Kidney glomerular epithelial cell (primary cell): ENCODE measurements at regions not wholly inside any gene's neighbourhood (a gene's known extent, or its start where the extent isn't known, plus 50 kb on each side); places are given as distances from the start of the nearest gene placed in this dataset.

Experiments used
- DNase-seq: peaks from one replicate; lab custom pipeline; 2025; lab: John Stamatoyannopoulos, UW

DNA sequence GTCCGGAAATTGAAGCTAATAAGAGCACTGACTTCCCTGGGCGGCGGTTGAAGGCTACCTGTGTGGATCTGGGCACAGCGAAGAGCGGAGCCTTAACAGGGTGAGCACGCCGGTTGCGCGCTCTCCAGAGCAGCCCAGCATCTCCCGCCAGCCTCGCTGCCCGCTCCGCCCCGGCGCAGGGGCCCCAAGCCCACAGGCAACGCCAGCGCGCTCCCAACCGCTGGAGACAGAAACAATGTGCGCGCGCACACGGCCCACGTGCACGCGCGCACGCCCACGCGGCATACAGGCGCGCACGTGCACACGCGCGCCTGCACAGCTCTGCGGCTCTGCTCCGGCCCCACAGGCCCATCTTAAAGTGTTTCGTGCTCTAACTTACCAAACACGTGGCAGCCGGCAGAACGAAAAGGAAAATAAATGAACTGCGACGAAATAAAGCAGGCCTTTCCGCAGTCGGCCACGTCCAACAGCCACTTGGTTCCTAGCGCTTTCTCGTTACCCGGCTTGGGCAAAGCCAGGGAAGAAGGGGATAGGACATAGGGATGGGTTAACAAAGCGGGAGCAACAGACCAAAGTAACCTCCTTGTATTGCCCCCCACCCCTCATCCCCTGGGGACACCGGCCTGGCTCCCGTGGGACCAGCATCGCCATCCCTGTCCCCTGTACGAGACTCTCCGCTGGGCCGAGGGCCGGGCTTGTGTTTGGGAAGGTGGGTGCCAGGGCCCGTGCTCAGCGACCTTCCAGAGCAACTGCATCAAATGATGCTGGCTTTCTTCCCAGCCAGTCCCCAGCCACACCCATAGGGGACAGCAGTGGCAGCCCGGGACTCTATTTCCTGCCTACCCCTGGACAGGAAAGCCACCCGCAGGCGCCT, 203.7 kb downstream of the ABHD5 start:
- DNase-seq: peak; percentile 60

DNA sequence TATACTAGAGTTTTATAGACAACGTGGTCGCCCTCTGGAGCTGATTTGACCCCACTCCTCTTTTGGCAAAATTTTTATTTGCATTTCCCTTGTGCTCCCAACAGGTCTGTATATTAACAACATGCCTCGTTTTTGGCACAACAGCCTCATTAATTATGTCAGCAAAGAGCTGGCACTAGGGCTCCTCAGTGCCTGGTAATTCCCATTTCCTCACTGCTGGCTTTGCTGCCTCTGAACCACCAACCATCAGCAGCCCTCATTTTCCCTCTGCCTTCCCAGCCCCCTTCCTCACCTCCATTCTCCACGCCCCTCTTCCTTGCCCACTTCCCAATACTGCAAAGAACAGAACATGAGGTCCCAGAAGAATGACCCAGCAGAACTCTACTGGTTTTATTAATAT, 204.8 kb downstream of the ABHD5 start:
- no peak for DNase-seq

DNA sequence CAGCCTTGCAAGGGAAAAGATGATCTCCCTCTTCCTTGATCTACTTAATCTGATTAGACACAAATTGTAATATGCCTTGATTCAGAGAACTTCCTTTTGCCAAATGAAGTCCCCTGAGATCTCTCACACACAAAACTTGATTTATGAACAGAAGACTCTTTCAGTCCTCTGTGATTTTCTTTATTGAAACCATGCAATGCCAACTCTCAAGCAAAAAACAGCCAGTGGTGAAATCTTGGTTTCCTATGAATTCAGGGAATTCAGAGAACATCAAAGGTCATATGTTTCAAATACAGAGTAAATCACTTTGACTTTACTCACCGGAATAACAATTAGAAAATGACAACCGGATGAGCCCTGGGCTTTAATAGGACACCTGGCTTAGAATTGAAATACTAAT, 211.7 kb downstream of the ABHD5 start:
- DNase-seq: no peak

DNA sequence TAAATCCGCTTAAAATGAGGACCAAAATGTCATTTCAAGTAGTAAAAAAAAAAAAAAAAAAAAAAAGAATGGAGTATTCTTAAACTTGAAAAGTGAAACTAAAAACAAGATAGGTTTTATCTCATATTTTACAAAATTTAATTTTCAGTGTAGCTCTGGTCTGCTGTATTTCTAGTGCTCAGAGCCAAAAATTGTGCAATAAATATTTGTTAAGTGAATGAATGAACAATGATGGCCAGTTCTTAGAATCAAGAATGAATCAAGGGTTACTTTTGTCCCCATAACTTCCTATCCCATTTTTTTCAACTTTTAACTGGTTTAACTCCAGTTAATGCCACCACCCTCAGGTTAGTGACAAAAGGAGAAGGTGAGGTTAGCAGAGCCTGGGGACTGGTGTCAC, 214.4 kb downstream of the ABHD5 start:
- no peak for DNase-seq

DNA sequence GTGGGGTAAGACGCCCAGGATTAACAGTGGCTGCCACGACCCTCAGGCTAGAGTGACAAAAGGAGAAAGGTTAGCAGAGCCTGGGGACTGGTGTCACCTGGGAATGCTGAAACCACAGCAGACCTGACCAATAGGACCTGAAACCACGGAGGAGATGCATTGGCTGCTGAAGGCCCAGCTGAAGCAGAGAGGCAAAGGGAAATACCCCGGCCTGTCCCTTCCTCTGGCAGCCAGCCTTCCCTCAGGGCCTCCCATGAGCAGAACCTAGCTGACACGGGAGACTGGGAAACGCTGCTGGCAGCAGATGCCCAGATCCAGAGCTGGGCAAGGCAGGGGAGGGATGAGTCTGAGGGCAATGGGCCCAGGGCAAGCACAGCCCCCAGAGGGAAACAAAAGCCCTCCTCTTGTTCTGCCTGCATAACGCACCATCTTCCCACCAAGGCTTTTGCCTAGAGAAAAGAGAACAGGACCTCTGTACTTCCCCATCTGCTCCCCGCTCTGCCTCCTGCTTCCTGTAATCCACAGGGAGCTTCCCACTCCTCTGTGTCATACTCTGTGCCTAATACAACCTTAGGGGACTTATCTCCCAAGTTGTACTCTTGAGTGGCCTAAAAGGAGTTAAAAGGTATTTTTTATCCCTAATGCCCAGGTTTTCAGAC, 216.2 kb downstream of the ABHD5 start:
- DNase-seq: no peak

DNA sequence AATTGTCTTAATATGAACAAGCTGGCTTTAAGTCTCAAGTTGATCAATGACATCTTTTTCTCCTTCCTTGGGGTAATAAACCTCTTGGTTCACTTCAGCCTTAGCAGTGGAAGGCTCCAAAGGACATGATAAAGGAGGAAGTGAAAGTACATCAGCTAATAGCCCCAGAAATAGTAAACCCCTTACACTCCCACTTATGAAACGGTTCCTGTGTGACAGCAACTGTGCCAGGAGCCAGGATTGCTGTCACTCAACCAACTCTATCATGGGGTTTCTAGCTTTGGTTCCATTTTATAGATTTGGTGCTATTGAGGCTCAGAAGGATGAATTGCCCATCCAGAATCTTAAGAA, 216.7 kb downstream of the ABHD5 start:
- DNase-seq: no peak

DNA sequence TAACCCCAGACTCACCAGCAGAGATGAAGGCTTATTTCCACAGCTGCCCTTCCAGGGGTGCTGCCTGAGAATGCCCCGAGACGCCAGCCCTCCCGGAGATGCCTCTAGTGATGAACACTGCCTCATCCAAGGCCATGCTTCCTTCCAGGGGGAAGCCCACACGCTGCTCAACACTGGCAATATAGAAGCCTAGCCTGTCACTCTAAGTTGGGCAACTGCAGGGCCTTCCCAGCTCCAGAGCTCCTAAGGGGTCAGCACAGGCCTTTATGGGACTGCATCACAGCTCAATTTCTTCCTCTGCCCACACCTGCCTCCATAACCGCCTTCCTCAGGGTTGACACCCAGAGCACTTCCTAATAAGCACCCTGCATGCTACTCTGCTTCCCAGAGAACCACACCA, 217.7 kb downstream of the ABHD5 start:
- no peak for DNase-seq

DNA sequence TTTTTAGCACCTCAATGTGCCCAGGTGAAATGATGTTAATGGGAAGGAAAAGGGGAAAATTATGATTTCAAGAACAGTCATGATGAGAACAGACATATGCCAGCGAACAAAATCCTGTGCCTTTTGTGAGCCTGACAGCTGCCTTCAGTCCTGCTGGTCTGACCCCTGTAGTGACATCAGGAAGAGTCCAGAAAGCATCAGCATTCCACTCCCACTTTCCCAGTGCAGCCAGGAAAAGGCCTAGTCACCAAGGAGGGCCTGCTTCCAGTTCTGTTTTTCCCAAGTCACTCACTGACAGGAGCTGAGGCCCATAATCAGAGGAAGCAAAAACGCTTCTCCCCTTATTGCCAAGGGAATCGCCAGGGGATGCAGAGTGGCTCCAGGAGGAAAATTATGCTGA, 218.4 kb downstream of the ABHD5 start:
- DNase-seq: no peak

DNA sequence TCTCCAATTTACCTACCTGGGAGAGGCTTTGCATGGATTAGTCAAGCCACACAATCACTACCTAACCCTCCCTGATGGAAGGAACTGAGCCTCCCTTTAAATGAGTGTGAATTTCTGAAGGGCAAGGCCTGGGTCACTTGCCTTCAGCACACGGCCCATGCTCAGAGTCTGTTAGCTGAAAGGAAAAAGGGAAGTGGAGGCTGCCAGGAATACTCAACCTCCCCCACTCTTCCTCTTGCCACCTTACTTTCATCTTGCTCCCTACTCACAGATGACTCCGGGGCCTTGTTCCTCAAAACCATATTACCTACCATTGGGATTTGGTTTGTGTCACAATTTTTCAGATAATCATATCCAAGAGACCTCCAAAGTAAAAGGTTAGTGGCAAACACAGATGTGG, 220.0 kb downstream of the ABHD5 start:
- DNase-seq: no peak

DNA sequence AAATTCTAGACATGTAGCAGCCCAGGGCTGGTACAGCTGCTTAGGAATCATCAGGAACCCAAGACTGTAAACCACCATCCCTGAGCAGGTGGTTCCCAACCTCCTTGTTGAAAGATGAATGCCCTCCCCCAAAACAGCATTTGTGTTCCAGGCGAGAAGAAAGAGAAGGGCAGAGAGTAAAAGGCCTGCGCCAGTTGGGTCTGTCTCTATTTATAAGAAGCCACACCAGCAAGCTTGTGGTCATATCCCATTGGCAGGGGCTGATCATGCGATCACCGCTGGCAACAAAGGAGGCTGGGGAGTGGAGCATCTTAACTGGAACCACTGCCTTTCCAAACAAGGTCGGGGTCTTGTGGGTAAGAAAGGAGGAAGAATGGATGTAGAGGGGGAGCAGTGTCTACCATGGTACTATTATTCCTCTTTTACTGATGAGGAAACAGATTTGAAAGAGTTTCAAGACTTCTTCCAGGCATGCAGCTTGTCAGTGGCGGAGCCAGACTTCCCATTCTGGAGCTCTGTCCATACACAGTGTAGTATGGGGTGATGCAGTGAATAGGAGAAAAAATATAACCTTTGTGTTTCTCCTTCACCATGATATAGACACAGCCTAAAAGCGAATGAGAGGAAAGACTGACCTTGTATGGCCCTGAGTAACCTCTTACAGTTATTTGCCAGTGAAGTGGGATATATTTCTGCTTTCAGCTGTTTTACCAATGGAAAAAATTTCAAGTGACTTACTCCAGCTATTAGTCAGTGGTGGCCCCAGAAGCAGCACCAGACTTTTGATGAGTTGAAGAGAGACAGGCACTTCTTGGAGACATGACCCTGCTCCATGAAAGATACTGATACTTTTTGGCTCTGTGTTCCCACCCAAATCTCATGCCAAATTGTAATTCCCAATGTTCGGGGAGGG, 222.6 kb downstream of the ABHD5 start:
- no peak for DNase-seq

DNA sequence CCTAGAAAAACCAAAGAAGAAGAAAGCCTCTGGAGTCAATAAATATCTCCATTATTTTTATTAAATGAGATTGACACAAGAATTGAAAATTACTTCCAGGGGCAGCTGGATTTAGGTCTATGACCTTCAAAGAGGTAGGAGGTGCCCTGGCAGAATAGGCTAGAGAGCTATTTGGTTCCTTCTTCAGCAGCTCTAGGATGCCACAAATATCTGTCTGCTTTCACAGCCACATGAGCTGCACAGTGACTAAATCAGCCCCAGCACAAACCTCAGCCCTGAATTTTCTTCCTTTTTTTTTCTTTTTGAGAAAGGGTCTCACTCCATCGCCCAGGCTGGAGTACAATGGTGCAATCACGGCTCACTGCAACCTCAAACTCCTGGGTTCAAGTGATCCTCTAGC, 223.5 kb downstream of the ABHD5 start:
- DNase-seq: no peak

DNA sequence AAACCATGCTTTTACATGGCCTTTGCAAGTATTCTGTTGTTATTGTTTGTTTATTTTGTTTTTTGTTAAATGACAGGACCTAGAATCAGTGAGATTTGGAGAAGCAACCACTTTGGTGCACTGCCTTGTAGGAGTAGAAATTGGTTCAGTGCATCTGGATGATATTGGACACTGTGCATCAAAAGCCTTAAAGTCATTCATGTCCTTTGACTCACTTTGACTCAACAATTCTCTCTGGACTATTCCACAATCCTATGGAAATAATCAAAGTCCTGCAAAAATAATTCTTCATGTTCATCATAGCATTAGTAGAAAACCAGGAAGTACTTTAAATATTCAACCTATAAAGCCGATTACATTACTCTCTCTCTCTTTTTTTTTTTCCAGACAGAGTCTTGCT, 224.8 kb downstream of the ABHD5 start:
- no peak for DNase-seq

DNA sequence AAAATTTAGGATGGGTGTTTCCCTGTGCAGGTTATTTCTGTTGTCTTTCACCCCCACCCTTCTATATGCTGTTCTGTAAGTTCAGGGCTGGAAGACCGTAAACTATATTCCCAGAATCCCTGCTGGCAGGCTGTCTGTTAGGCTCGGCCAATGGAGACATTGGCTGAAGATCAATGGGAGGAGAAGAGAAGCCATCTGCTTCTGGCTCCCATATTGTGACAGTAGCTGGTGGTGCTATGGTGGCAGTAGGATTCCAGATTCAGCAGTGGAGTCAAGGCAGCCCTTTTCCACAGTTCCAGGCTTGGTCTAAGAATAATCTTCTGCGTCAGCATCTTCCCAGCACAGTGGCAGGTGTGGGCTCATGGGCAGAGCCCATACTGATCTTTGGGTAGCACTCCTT, 226.6 kb downstream of the ABHD5 start:
- DNase-seq: no peak

DNA sequence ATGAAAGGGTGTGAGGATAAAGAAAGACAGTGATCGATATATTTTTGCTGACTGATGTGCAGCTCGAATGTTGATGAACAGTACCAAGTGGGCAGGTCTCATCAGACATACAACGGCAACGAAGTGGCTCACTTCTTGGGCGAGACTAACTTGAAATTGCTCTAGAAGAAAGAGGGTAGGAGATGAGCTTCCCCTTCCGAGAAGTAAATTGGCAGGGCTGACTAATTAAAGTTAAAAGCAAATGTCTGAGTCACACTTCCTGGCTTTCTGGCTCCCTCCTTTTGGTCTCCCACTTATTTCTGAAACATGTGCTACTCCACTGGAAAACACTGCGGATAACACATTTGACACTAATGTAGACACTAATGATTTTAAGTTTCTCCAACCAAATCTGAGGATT, 228.3 kb downstream of the ABHD5 start:
- DNase-seq: no peak

DNA sequence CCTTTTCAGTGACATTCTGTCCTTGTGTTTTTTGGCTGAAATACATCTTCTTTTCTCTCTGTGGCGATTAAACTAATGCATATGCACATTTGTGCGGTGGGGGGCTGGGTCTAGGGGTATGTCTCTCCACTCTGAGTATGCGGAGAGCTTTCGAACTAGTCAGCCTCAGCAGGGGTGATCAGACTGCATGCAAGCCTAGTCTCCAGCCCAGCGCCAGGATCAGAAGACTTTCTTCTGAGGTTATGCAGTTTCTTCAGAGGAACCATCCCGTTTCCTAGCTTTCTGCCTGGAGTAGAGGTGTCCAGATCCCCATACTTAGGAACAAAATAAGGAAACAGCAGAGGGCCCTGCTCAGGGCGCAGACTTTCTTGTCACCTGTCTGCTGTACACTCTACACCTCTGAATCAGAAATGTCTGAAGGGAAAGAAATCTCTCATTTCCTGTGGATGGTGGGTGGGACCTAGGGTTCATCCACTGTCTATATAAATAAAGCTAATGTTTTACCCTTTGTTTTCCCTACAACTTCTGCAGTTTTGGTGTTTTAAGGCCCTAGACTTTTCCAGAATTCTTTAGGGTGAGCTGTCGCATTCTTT, 230.4 kb downstream of the ABHD5 start:
- DNase-seq: no peak

DNA sequence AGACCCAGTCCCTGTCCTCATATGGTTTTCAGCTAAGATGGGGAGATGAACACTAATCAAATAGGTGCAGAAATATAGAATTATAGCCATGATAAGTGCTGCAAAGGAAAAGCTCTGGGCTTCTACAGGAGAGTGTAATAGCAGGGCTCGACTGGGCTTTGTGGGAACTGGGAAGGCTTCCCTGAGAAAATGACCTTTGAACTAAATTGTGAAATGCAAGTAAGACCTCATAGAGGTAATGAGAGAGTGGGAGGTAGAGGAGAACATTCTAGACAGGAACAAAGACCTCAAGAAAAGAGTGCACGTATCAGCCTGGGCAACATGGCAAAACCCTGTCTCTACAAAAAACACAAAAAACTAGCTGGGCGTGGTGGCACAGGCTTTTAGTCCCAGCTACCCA, 231.6 kb downstream of the ABHD5 start:
- DNase-seq: no peak

DNA sequence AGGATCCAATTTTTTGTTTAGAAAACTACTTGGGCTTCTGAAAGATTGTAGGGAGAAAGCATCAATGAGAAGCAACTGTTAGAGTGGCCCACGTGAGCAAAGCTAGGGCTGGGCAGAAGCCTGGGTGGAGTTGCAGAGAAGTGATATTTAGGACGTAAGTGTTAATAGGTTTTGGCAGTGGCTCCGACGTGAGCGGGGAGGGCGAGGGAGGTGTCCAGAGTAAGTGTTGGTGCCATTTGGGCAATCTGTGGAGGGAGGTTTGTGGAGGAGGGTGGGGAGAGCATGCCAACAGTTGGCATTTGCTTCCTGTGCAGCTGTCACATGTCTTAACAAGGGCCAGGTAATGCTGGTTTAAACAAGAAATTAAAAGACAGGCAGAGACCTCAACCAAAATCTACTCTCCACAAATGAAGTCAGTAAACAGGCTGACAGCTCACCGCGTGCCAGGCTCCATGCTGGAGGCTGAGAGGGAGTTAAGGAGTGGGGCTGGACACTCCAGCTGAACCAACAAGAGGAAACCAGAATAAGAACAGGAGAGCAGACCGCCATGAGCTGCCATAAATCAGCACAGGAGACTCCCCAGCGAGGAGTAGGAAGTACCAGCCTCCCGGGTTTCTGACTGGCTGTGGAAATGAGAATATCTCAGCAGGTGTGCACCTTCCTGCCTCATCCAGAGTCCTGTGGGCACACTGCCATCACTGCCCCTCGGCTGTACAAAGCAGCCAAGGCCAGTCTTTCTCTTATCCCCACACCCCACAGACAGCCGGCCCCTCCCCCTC, 232.6 kb downstream of the ABHD5 start:
- DNase-seq: no peak

DNA sequence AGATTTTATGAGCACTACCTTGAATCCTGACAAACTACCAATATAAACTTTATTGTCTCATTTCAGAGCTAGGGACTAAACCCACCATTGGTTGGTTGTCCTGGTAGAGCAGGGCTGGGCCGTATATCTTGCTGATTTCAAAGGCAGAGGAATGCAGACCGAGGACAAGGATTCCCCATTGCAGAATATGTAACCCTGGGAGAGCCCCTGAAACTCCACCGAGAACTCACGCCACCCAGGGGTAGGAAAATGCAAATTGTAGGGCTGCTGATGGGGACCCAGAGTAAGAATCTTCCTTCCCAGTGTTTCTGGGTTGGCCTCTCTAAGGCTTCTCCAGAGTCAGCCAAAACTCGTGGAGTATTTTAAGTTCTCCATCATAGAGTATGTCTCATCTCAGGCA, 235.3 kb downstream of the ABHD5 start:
- DNase-seq: no peak

DNA sequence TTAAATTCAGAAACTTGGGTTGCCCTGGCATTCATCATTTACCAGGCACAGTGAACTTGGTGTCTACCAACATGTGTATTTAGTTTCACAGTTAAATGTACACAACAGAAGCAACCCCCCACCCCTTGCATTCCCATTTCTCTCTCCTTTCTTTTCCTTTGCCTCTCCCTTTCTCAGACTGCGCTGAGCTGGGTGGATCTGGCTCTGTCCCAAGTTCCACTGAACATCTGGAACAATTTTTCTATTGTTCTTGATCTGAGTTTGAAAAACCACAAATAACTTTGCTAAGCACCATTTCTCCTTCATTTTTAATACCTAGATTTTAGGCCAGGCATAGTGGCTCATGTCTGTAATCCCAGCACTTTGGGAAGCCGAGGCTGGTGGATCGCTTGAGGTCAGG, 242.2 kb downstream of the ABHD5 start:
- no peak for DNase-seq

DNA sequence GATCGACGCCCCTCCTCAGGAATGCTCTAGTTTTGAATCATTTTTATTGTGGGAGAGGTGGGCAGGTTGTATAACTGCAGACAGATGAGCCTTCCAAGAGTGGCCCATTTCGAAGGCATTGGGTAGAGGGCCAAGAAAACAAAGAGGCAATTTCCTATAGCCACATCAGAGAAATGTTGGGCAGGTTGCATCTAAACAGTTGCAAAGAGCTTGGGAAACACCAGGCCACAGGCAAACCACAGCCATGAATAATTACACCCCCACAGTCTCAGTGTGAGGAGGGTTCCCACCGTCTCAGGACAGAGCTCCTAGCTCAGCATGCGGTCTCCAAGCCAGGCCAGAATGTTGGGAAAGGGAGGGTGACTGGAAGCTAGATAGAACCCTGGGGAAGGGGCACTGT, 257.3 kb downstream of the ABHD5 start:
- no peak for DNase-seq

DNA sequence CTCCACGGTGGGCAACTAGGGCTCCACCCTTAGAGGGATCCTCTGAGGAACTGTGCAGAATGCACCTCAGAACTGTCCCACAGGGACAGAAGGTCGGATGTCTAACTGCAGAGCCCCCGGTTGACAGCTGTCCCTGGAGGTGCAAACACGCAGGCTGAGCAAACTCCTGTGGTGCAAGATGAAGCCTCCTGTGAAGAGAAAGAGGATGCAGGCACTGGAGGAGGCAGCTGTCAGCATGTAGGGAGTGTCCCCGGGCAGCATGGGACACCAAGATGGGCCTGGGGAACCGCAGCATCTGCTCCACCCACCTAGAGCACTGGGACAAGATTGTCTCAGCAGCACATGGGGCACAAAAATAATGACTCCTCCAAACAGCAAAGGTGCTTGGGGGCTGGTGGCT, 258.9 kb downstream of the ABHD5 start:
- no peak for DNase-seq

DNA sequence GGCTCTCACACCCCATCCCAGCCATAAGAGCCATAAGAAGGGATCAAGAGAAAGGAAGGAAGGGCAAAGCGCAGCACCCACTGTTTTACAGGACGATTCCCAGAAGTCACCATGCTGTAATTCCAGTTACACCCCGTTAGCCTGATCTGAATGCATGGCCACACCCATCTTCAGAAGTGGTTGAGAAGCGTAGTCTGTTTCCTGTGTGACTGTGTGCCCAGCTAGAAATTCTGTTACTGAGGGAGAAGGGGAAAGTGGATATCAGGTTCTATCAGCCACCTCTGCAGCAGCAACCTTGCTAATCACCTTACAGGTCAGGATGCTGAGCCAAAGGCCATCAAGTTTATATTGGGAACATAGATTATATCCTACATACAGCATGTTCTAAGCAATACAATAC, 260.0 kb downstream of the ABHD5 start:
- no peak for DNase-seq
